ENCODE measurements at regions not wholly inside any gene's neighbourhood (a gene's known extent, or its start where the extent isn't known, plus 50 kb on each side); places are given as distances from the start of the nearest gene placed in this dataset.

DNA sequence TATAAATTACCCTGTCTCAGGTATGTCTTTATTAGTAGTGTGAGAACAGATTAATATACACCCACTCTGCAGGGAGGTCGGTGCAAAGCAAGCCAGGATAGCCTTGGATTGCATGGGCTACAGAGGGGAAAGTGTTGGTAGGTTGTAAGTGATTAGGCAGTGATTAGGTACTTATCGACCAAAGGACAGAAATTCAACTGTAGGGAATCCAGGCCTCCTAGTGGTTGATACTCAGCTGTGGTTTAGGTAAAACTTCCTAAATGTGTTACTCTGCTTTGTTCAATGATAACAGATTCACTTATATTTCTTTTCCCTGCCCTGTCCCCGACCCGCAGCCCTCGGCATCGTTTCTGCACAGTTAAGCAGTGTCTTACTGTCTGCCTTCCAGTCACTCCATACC is 444.0 kb downstream of the FIGN start:
- TF ChIP-seq, protein P1, sequence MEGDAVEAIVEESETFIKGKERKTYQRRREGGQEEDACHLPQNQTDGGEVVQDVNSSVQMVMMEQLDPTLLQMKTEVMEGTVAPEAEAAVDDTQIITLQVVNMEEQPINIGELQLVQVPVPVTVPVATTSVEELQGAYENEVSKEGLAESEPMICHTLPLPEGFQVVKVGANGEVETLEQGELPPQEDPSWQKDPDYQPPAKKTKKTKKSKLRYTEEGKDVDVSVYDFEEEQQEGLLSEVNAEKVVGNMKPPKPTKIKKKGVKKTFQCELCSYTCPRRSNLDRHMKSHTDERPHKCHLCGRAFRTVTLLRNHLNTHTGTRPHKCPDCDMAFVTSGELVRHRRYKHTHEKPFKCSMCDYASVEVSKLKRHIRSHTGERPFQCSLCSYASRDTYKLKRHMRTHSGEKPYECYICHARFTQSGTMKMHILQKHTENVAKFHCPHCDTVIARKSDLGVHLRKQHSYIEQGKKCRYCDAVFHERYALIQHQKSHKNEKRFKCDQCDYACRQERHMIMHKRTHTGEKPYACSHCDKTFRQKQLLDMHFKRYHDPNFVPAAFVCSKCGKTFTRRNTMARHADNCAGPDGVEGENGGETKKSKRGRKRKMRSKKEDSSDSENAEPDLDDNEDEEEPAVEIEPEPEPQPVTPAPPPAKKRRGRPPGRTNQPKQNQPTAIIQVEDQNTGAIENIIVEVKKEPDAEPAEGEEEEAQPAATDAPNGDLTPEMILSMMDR (IDR thresholded peaks at IDR 0.05; ENCODE audit: low read depth, low read length), result no peak; the same call in 1 of the 2 replicates
- DNase-seq (ENCODE audit: extremely low read depth, low read depth), result no peak

- TF ChIP-seq, protein P1 (IDR thresholded peaks at IDR 0.05; ENCODE audit: low read depth, low read length), result no peak
- no peak for DNase-seq (ENCODE audit: extremely low read depth, low read depth)
These were observed 443.1 kb upstream of the KCNH7 start for GRCh38 chr2:163281717-163282116.

- TF ChIP-seq, protein P1 (IDR thresholded peaks at IDR 0.05; ENCODE audit: low read depth, low read length), result no peak
These were observed 430.9 kb upstream of the KCNH7 start for GRCh38 chr2:163269374-163270021.

GRCh38 chr2:163266772-163267171 is 428.2 kb upstream of the KCNH7 start:
- TF ChIP-seq, protein P1 (IDR thresholded peaks at IDR 0.05; ENCODE audit: low read depth, low read length), result no peak
- DNase-seq (ENCODE audit: extremely low read depth, low read depth), result peak; percentile 64

More at GRCh38 chr2:163269374-163270021, 430.9 kb upstream of the KCNH7 start:
- DNase-seq (ENCODE audit: extremely low read depth, low read depth), result no peak

DNA sequence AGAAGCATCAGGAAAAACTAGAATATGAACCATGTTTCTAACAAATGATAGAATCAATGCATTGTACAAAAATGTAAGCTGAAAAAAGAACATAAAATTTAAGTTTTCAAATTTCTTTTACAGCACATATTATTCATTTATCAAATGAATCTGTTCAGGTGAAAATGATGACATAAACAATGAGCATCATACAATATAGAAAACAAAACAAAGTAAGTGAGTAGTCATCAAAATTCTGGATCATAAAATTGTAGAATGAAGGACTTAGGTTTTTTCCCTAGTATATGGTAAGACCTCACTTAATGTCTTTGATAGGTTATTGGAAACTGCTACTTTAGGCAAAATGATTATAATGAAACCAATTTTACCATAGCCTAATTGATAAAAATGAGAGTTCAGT is 427.0 kb upstream of the KCNH7 start:
- no peak for DNase-seq (ENCODE audit: extremely low read depth, low read depth)
- TF ChIP-seq, protein P1 (IDR thresholded peaks at IDR 0.05; ENCODE audit: low read depth, low read length), result no peak

DNA sequence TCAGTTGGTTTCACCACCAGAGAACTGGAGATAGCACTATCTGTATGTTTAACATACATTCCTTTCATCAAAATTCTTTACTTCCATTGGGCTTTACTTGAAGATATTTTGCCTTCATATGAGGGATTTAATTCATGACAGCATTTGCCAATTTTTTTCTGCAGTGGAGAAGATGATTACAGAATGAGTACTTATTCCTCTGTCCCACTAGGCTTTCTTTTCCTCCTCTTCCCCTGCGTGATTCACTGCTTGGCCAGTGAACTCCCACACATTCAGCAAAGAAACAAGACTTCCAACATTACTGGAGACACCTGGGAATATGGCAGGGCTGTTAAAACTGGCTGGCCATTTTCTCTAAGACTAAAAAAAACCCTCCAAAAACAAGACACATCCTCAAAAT is 425.8 kb upstream of the KCNH7 start:
- TF ChIP-seq, protein P1 (IDR thresholded peaks at IDR 0.05; ENCODE audit: low read depth, low read length), result no peak
- DNase-seq (ENCODE audit: extremely low read depth, low read depth), result no peak

- DNase-seq (ENCODE audit: extremely low read depth, low read depth), result no peak
- TF ChIP-seq, protein P1 (IDR thresholded peaks at IDR 0.05; ENCODE audit: low read depth, low read length), result no peak
These were observed 420.9 kb upstream of the KCNH7 start for GRCh38 chr2:163259489-163259888.
